A673 (cell line): ENCODE measurements at regions not wholly inside any gene's neighbourhood (a gene's known extent, or its start where the extent isn't known, plus 50 kb on each side); places are given as distances from the start of the nearest gene placed in this dataset.

Experiments
- BruUV-seq: library from RNA; stranded (reverse); fragments of 400-500 nt; replicated peaks from 2 replicates; lab custom pipeline; 2021; lab: Mats Ljungman, UMichigan
- CTCF ChIA-PET: fragments of 300-600 bp; sonication (Branson Sonifier 250); formaldehyde crosslinking; loops from one replicate; lab custom pipeline; 2022; ENCODE audit warnings: antibody characterized with exemption; lab: Charles Lee
- POLR2A ChIA-PET: fragments of 300-600 bp; sonication (Branson Sonifier 250); formaldehyde crosslinking; loops from one replicate; lab custom pipeline; 2022; ENCODE audit warnings: antibody characterized with exemption; ENCODE audit not compliant: low non-redundant PET; lab: Charles Lee
- DNase-seq: peaks from one replicate; pipeline ENCODE4 v3.0.0-alpha.2; 2015; ENCODE audit warnings: low spot score
- H3K27ac ChIP-seq: fragments of 200-600 bp; sonication (generic); 2 replicates; pipeline ENCODE4 v1.5.1; 2016; ENCODE audit warnings: mixed run types, low read depth, mild to moderate bottlenecking, mixed read lengths, antibody characterized with exemption, low read length; ENCODE audit not compliant: poor library complexity, severe bottlenecking
- H3K27me3 ChIP-seq: fragments of 200-600 bp; sonication (generic); replicated peaks from 2 replicates; pipeline ENCODE4 v1.6.1; 2017; ENCODE audit warnings: mixed run types, low read depth, mild to moderate bottlenecking, mixed read lengths, antibody characterized with exemption, low read length; ENCODE audit not compliant: insufficient read depth, poor library complexity
- H3K36me3 ChIP-seq: fragments of 200-600 bp; sonication (generic); 2 replicates; pipeline ENCODE4 v1.6.1; 2016; ENCODE audit warnings: mixed run types, mild to moderate bottlenecking, mixed read lengths, antibody characterized with exemption, low read length; ENCODE audit not compliant: insufficient read depth, poor library complexity, severe bottlenecking
- H3K4me1 ChIP-seq: fragments of 200-600 bp; sonication (generic); 2 replicates; pipeline ENCODE4 v1.6.1; 2017; ENCODE audit warnings: mixed run types, mild to moderate bottlenecking, mixed read lengths, antibody characterized with exemption, low read length; ENCODE audit not compliant: insufficient read depth, poor library complexity, severe bottlenecking
- H3K4me3 ChIP-seq: fragments of 200-600 bp; sonication (generic); 2 replicates; pipeline ENCODE4 v1.5.1; 2016; ENCODE audit warnings: low read depth, mixed run types, mild to moderate bottlenecking, mixed read lengths, low read length; ENCODE audit not compliant: poor library complexity, severe bottlenecking
- H3K9me3 ChIP-seq: fragments of 200-600 bp; sonication (generic); 2 replicates; pipeline ENCODE4 v1.6.1; 2016; ENCODE audit warnings: mixed run types, low read depth, mild to moderate bottlenecking, mixed read lengths, antibody characterized with exemption, low read length; ENCODE audit not compliant: poor library complexity, severe bottlenecking
- EZH2 ChIP-seq: fragments of 200-600 bp; sonication (generic); IDR thresholded peaks from 2 replicates; pipeline ENCODE4 v1.6.1; 2017; ENCODE audit warnings: borderline replicate concordance, low read depth, mild to moderate bottlenecking, mixed read lengths, antibody characterized with exemption, low read length; ENCODE audit not compliant: poor library complexity, severe bottlenecking
- intact Hi-C: fragments of 100-400 bp; cut with micrococcal nuclease; formaldehyde crosslinking; loops from one replicate; pipeline ENCODE4 v1.10.0; 2022; ENCODE audit not compliant: unreplicated experiment
- TF ChIP-seq, protein P1 (sequence below): fragments of 300-800, 200-600 bp; sonication (generic); conservative IDR thresholded peaks from 2 replicates; pipeline ENCODE4 v1.5.1; 2017; ENCODE audit warnings: low read depth, mild to moderate bottlenecking, antibody characterized with exemption, low read length, moderate library complexity, mixed read lengths

DNA sequence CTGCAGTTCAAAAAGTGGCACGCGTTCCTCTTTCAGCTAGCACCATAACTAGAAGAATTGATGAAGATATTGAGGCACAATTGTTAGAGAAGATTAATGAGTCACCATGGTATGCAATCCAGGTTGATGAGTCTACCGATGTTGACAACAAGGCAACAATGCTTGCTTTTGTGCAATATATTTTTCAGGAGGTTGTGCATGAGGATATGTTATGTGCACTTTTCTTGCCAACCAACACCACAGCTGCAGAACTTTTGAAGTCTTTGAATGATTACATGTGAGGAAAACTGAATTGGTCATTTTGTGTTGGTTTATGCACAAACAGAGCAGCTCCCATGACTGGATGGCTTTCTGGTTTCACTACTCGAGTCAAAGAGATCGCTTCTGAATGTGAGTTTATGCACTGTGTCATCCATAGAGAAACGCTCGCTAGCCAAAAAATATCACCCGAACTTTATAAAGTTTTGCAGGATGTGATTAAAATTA is 129.3 kb upstream of the SLC24A3 start:
- POLR2A ChIA-PET = no interaction called here
- no TSS peak for BruUV-seq
- no peak overlapping the region for H3K4me3 ChIP-seq
- DNase-seq = no peak
- H3K27ac ChIP-seq = no peak overlapping the region
- H3K4me1 ChIP-seq = no peaks in the 10 kb centered on the region
- H3K36me3 ChIP-seq = no peaks in the 10 kb centered on the region
- TF ChIP-seq EZH2 = no peak
- TF ChIP-seq, protein P1, sequence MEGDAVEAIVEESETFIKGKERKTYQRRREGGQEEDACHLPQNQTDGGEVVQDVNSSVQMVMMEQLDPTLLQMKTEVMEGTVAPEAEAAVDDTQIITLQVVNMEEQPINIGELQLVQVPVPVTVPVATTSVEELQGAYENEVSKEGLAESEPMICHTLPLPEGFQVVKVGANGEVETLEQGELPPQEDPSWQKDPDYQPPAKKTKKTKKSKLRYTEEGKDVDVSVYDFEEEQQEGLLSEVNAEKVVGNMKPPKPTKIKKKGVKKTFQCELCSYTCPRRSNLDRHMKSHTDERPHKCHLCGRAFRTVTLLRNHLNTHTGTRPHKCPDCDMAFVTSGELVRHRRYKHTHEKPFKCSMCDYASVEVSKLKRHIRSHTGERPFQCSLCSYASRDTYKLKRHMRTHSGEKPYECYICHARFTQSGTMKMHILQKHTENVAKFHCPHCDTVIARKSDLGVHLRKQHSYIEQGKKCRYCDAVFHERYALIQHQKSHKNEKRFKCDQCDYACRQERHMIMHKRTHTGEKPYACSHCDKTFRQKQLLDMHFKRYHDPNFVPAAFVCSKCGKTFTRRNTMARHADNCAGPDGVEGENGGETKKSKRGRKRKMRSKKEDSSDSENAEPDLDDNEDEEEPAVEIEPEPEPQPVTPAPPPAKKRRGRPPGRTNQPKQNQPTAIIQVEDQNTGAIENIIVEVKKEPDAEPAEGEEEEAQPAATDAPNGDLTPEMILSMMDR = no peak
- H3K9me3 ChIP-seq = no peaks in the 10 kb centered on the region
- intact Hi-C loops = no loop called here
- H3K27me3 ChIP-seq = no peaks in the 10 kb centered on the region
- CTCF ChIA-PET = no interaction called here

DNA sequence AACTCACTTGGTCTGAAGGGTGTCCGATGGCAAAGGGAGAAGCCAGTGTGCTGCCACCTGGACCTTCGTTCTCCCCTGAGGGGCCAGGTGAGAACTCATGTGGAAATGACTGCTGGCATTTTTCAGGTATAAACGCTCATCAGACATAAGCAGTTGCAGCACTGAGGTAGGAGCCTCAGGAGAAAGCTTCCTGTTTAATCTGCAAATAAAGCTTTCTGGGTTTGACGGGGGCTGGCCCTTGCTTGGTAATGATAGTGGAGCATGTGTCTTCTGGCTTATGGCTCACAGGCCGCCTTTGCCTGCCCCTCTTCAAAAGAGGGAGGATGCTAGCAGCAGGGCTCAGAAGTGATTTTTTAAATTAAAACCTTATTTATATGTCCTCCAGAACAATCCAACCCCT is 122.1 kb upstream of the SLC24A3 start:
- no peaks in the 10 kb centered on the region for H3K36me3 ChIP-seq
- TF ChIP-seq EZH2 = no peak
- TF ChIP-seq, protein P1 = no peak
- POLR2A ChIA-PET = no interaction called here
- H3K27me3 ChIP-seq = no peaks in the 10 kb centered on the region
- no peaks in the 10 kb centered on the region for H3K9me3 ChIP-seq
- no peak overlapping the region for H3K27ac ChIP-seq
- intact Hi-C loops = no loop called here
- CTCF ChIA-PET = no interaction called here
- H3K4me3 ChIP-seq = no peak overlapping the region
- no TSS peak for BruUV-seq
- H3K4me1 ChIP-seq = no peaks in the 10 kb centered on the region
- no peak for DNase-seq

DNA sequence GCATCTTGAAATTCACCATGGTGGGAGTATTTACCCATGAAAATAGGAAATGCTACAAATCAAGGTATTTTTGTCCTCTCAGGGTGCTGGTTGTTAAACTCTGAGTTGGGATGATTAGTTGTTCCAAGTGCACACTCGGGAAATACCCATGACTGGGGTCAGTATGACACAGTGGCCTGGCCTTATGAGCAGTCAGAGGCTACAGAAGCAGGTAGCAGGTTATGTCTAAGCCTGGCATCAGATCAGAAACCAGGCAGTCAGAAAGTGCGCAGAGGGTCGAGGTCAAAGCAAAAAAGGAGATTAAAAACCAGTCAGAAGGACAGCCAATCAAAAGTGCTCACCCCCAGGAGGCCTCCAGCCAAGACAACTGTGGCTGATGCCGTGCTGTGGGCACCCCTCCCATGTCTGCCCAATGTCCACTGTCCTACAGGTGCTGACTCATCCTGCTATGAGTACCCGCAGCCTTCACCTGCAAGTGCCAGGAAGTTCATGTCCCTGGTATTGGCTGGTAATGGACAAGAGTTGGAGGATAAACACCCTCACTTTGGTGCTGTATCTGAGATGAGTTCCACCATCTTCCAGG is 117.4 kb upstream of the SLC24A3 start:
- Histone ChIP-seq H3K36me3 (no peaks in the 10 kb centered on the region), H3K27me3 (no peaks in the 10 kb centered on the region), H3K9me3 (no peaks in the 10 kb centered on the region), H3K4me1 (no peaks in the 10 kb centered on the region), H3K4me3 (no peak overlapping the region), H3K27ac (no peak overlapping the region)
- ChIA-PET POLR2A (no interaction called here), CTCF (no interaction called here)
- BruUV-seq = no TSS peak
- DNase-seq = no peak
- intact Hi-C loops = no loop called here
- TF ChIP-seq, protein P1 = no peak
- no peak for TF ChIP-seq EZH2
